ENCODE measurements at regions not wholly inside any gene's neighbourhood (a gene's known extent, or its start where the extent isn't known, plus 50 kb on each side); places are given as distances from the start of the nearest gene placed in this dataset.

DNA sequence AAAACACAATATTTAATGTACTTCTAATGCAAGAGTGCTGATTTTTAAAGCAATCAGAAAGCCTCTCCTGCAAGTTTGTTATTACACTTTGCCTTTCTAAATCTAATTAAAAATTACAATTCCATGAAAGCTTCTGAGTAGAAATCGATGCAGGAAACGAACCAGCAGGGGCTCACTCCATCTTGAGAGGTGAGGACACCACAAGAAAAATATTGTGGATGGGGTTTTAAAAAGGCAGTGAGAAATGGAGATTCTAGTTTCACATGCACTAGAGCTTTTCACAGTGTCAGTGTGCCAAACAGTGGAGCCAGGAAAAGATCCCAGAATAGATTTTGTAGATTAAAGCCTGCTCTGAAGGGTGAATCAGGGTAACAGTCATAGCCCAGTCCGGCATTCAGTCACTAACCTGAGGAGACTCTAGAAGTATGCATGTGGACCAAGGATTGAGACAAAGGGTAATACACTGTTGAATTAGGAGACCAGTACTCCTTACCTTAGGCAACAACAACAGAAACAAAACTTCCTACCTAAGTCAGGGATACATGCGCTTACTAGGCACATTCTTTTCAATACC lies 362.3 kb downstream of the NAF1 start:
- TF ChIP-seq POLR2A (IDR thresholded peaks at IDR 0.05; ENCODE audit: low read depth, low read length) (no peak), TAF1 (IDR thresholded peaks at IDR 0.05; ENCODE audit: borderline replicate concordance, low read depth, low read length) (no peak)
